Mesendoderm (in vitro differentiated cells): ENCODE measurements at regions not wholly inside any gene's neighbourhood (a gene's known extent, or its start where the extent isn't known, plus 50 kb on each side); places are given as distances from the start of the nearest gene placed in this dataset.
A peak's percentile ranks its signal among the peaks of the same experiment; 100 is the strongest.
"Not testable (repeated sequence)": the region's sequence is repeated elsewhere in the genome, so short reads cannot be mapped to it uniquely, and the experiment has no call there.

Source experiments
- DNase-seq: peaks from one replicate; pipeline ENCODE4 v3.0.0; 2013
- H2AK5ac ChIP-seq: 2 replicates; pipeline ENCODE4 v1.6.1; 2013; ENCODE audit warnings: low read length, inconsistent platforms
- H2BK120ac ChIP-seq: 2 replicates; pipeline ENCODE4 v1.6.1; 2013; ENCODE audit warnings: low read depth, mild to moderate bottlenecking, low read length, moderate library complexity, mixed read lengths
- H2BK15ac ChIP-seq: replicated peaks from 2 replicates; pipeline ENCODE4 v1.6.1; 2013; ENCODE audit warnings: low read depth, mild to moderate bottlenecking, moderate library complexity
- H2BK5ac ChIP-seq: 2 replicates; pipeline ENCODE4 v1.6.1; 2013; ENCODE audit warnings: low read length, inconsistent platforms
- H3K18ac ChIP-seq: 2 replicates; pipeline ENCODE4 v1.6.1; 2013; ENCODE audit warnings: mild to moderate bottlenecking, low read length, mixed read lengths
- H3K23ac ChIP-seq: one replicate; pipeline ENCODE4 v1.6.1; 2013; ENCODE audit warnings: low read length
- H3K27ac ChIP-seq: 2 replicates; pipeline ENCODE4 v1.5.1; 2013; ENCODE audit warnings: low read depth, mild to moderate bottlenecking, inconsistent platforms, low read length, moderate library complexity
- H3K27me3 ChIP-seq: 2 replicates; pipeline ENCODE4 v1.6.1; 2013; ENCODE audit warnings: low read length, control low read depth, mild to moderate bottlenecking, inconsistent platforms; ENCODE audit not compliant: insufficient read depth, poor library complexity
- H3K36me3 ChIP-seq: 2 replicates; pipeline ENCODE4 v1.6.1; 2013; ENCODE audit warnings: low read length, inconsistent platforms; ENCODE audit not compliant: control insufficient read depth, insufficient read depth
- H3K4ac ChIP-seq: one replicate; pipeline ENCODE4 v1.6.1; 2013; ENCODE audit warnings: low read depth, mild to moderate bottlenecking, low read length, moderate library complexity
- H3K4me1 ChIP-seq: 2 replicates; pipeline ENCODE4 v1.6.1; 2013; ENCODE audit warnings: low read depth, low read length, inconsistent platforms; ENCODE audit not compliant: control insufficient read depth
- H3K4me2 ChIP-seq: 2 replicates; pipeline ENCODE4 v1.6.1; 2013; ENCODE audit warnings: low read length
- H3K4me3 ChIP-seq: 2 replicates; pipeline ENCODE4 v1.5.1; 2013; ENCODE audit warnings: mild to moderate bottlenecking, low read length
- H3K56ac ChIP-seq: one replicate; pipeline ENCODE4 v1.6.1; 2013; ENCODE audit warnings: low read length
- H3K79me1 ChIP-seq: 2 replicates; pipeline ENCODE4 v1.6.1; 2013; ENCODE audit warnings: low read length, inconsistent platforms
- H3K79me2 ChIP-seq: 2 replicates; pipeline ENCODE4 v1.6.1; 2013; ENCODE audit warnings: mild to moderate bottlenecking, low read length; ENCODE audit not compliant: control insufficient read depth, insufficient read depth
- H3K9ac ChIP-seq: 2 replicates; pipeline ENCODE4 v1.6.1; 2013; ENCODE audit warnings: low read length, inconsistent platforms
- H4K5ac ChIP-seq: one replicate; pipeline ENCODE4 v1.6.1; 2013; ENCODE audit warnings: low read length
- H4K8ac ChIP-seq: one replicate; pipeline ENCODE4 v1.6.1; 2013; ENCODE audit warnings: low read depth, mild to moderate bottlenecking, control low read depth, low read length, moderate library complexity
- WGBS: extraction: QIAGEN DNeasy Blood & Tissue Kit; methylation state at CpG from one replicate; pipeline ENCODE4 v1.1.7; 2013; ENCODE audit warnings: low lambda C conversion rate, missing lambda C conversion rate; ENCODE audit not compliant: insufficient coverage; ENCODE audit errors: extremely low coverage; 5-methylcytosine and 5-hydroxymethylcytosine counted together

DNA sequence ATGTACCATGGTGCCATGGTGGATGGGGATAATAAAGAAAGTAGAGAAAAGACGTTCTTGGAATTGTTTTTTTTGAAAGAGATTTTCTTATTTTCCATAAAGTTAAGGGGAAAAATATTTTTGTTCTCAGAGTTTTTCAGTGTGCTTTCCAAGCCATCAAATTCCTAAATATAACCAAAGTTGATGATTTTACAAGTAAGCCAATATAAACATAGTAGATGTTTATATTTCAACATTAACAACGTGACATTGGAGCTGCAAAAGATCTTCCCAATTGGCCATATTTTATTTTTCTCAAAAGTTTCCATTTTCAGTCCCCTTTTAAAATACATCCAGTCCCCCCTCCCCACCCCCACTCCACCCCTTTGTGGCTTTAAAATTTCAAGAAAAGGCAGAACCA lies 80.9 kb upstream of the PICALM start:
- H2BK15ac ChIP-seq, result no peak overlapping the region
- H3K4ac ChIP-seq, result no peak overlapping the region
- no peaks in the 10 kb centered on the region for H3K79me1 ChIP-seq
- no peak overlapping the region for H3K4me2 ChIP-seq
- no peaks in the 10 kb centered on the region for H3K79me2 ChIP-seq
- no peak overlapping the region for H2BK120ac ChIP-seq
- no peak overlapping the region for H4K5ac ChIP-seq
- H3K23ac ChIP-seq, result no peak overlapping the region
- no peaks in the 10 kb centered on the region for H3K27me3 ChIP-seq
- H3K36me3 ChIP-seq, result no peaks in the 10 kb centered on the region
- H3K4me3 ChIP-seq, result no peak overlapping the region
- H3K9ac ChIP-seq, result no peak overlapping the region
- H3K56ac ChIP-seq, result no peak overlapping the region
- H4K8ac ChIP-seq, result no peak overlapping the region
- no peak overlapping the region for H2BK5ac ChIP-seq
- no peak overlapping the region for H3K18ac ChIP-seq
- H3K4me1 ChIP-seq, result peaks cover 13% of the 10 kb centered on the region
- H3K27ac ChIP-seq, result no peak overlapping the region
- DNase-seq, result no peak
- no peak overlapping the region for H2AK5ac ChIP-seq
- WGBS, result no CpG with 5 or more reads among the region's 2 CpGs

DNA sequence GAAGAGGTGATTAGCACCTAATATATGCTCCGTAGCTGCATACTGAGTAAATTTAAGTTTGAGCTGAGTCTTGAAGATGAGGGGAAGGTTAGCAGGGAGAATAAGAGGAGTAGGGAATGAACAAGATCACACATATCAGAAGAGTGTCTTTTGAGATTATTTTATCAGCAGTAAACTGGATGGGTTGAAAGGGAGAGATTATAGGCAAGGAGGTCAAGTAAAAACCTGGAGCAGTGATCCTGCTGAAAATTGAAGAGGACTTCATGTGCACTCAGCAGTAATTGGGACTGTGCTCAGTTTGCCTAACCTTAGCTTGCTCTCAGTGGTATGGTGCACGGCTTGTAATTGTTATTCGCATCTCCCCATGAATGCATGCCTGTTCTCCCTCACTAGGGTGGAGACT lies 79.5 kb upstream of the PICALM start:
- Histone ChIP-seq H3K4me2 (no peak overlapping the region), H2BK5ac (no peak overlapping the region), H3K36me3 (no peaks in the 10 kb centered on the region), H2BK120ac (no peak overlapping the region), H4K8ac (no peak overlapping the region), H3K4ac (no peak overlapping the region), H3K4me3 (no peak overlapping the region), H3K27me3 (no peaks in the 10 kb centered on the region), H3K4me1 (peaks cover 13% of the 10 kb centered on the region), H3K27ac (no peak overlapping the region), H4K5ac (no peak overlapping the region), H2AK5ac (no peak overlapping the region), H3K23ac (no peak overlapping the region), H3K79me2 (no peaks in the 10 kb centered on the region), H3K56ac (peak overlapping the region; percentile 30), H2BK15ac (no peak overlapping the region), H3K9ac (no peak overlapping the region), H3K18ac (no peak overlapping the region), H3K79me1 (no peaks in the 10 kb centered on the region)
- WGBS, result no CpG with 5 or more reads among the region's 3 CpGs
- DNase-seq, result peak; percentile 32

DNA sequence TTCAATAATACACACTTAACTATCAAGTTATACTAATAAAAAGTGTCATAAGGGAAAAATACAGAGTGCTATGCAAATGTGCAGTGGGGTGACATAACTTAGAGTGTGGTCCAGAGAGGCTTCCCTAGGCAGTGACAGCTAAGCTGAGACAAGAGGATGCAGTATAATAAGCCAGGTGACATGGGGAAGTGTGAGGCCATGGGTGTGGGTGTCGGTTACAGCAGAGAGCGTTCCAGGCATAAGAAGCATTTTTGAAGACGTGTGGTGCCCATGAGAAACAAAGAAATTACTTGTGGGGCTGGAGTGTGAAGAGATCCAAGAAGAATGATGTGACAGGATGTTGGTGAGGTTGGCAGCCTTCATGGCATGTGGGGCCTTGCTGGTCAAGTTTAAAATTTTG lies 78.1 kb upstream of the PICALM start:
- Histone ChIP-seq H3K4ac (no peak overlapping the region), H3K36me3 (no peaks in the 10 kb centered on the region), H3K4me2 (no peak overlapping the region), H3K79me2 (no peaks in the 10 kb centered on the region), H2AK5ac (no peak overlapping the region), H3K56ac (no peak overlapping the region), H3K27me3 (no peaks in the 10 kb centered on the region), H2BK5ac (no peak overlapping the region), H3K27ac (no peak overlapping the region), H2BK120ac (no peak overlapping the region), H4K8ac (no peak overlapping the region), H2BK15ac (no peak overlapping the region), H3K79me1 (no peaks in the 10 kb centered on the region), H3K4me1 (peaks cover 13% of the 10 kb centered on the region), H3K23ac (peak overlapping the region; percentile 56), H3K9ac (no peak overlapping the region), H3K18ac (no peak overlapping the region), H3K4me3 (no peak overlapping the region), H4K5ac (no peak overlapping the region)
- no CpG with 5 or more reads among the region's 3 CpGs for WGBS
- no peak for DNase-seq

DNA sequence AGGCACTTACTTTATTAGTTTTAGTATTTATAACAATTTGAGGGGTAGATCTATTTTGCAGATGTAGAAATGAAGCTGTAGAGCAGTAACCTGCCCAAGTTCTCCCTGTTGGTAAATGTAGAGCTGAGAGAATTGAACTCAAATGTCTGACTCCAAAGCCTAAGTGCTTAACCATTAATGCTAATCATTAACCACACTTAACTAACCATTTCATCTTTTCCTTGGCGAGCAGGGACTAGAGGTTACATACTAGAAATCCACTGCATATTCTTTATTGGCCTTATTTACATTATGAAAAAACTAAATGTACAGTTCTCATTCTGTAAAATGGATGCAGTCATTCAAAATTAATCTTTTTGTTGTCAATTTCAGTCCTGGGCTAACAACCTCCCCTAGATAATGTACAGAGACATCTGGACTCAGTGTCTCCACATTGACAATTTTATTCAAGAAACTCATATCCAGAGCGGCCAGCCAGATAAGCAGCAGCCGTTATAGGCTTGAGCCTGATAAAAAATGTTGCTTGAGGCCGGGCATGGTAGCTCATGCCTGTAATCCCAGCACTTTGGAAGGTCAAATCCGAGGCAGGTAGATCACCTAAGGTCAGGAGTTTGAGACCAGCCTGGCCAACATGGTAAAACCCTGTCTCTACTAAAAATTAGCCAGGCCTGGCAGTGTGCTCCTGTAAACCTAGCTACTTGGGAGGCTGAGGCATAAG lies 76.7 kb upstream of the PICALM start:
- Histone ChIP-seq H3K4me2 (no peak overlapping the region), H3K36me3 (no peaks in the 10 kb centered on the region), H3K27me3 (no peaks in the 10 kb centered on the region), H3K4ac (no peak overlapping the region), H3K23ac (no peak overlapping the region), H4K8ac (no peak overlapping the region), H3K27ac (no peak overlapping the region), H2BK120ac (no peak overlapping the region), H3K79me1 (no peaks in the 10 kb centered on the region), H2AK5ac (no peak overlapping the region), H3K79me2 (no peaks in the 10 kb centered on the region), H3K4me3 (no peak overlapping the region), H2BK5ac (no peak overlapping the region), H3K4me1 (peaks cover 12% of the 10 kb centered on the region), H3K9ac (no peak overlapping the region), H4K5ac (no peak overlapping the region), H2BK15ac (no peak overlapping the region), H3K18ac (no peak overlapping the region), H3K56ac (no peak overlapping the region)
- WGBS, result no CpG with 5 or more reads among the region's 5 CpGs
- DNase-seq, result no peak

DNA sequence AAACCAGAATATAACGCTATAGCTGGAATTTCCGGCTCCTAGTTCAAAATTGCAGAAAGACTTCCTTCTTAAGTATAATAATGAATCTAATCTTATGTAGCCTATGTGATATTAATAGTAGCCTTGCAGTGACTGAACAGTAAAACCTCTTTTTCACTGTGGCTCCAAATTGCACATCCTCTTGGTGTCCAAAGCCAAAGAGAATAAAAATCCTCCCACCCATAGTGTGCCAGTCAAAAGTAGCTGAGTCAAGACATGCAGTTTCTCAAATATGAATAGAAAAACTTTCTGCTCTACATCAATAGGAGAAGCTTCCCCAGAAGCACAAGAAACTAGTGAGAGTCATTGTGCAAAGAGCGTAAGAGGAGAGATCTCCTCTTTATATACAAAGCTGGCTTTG lies 76.0 kb upstream of the PICALM start:
- Histone ChIP-seq H2BK5ac (no peak overlapping the region), H3K4ac (no peak overlapping the region), H3K4me3 (no peak overlapping the region), H3K23ac (no peak overlapping the region), H3K4me2 (no peak overlapping the region), H2BK120ac (no peak overlapping the region), H4K8ac (no peak overlapping the region), H4K5ac (no peak overlapping the region), H3K4me1 (peaks cover 12% of the 10 kb centered on the region), H3K27me3 (no peaks in the 10 kb centered on the region), H2AK5ac (no peak overlapping the region), H3K79me2 (no peaks in the 10 kb centered on the region), H3K27ac (no peak overlapping the region), H3K9ac (no peak overlapping the region), H3K36me3 (no peaks in the 10 kb centered on the region), H2BK15ac (no peak overlapping the region), H3K18ac (no peak overlapping the region), H3K79me1 (no peaks in the 10 kb centered on the region), H3K56ac (no peak overlapping the region)
- no peak for DNase-seq
- no CpG with 5 or more reads among the region's 3 CpGs for WGBS

DNA sequence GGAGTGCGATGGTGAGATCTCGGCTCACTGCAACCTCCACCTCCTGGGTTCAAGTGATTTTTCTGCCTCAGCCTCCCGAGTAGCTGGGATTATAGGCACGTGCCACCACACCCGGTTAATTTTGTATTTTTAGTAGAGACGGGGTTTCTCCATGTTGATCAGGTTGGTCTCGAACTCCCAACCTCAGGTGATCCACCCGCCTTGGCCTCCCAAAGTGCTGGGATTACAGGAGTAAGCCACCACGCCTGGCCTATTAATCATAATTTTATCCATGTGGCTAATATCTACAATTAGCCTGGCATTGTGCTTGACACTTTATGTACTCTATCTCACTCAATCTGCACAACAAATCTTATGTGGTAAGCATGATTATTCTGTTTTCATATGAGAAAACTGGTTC lies 75.2 kb upstream of the PICALM start:
- not testable (repeated sequence) for H3K4ac ChIP-seq, H3K4me2 ChIP-seq, H2BK120ac ChIP-seq, H3K4me3 ChIP-seq, H3K9ac ChIP-seq, H4K8ac ChIP-seq, H3K56ac ChIP-seq, H3K36me3 ChIP-seq, H3K18ac ChIP-seq, H3K79me2 ChIP-seq, H3K23ac ChIP-seq, H2BK5ac ChIP-seq, H4K5ac ChIP-seq, H3K27me3 ChIP-seq, H2AK5ac ChIP-seq, H3K27ac ChIP-seq, DNase-seq, H3K79me1 ChIP-seq, H2BK15ac ChIP-seq
- WGBS, result no CpG with 5 or more reads among the region's 9 CpGs
- peaks cover 12% of the 10 kb centered on the region for H3K4me1 ChIP-seq
